Activated CD8-positive, alpha-beta T cell treated with anti-CD3 and anti-CD28 coated beads for 36 hours (primary cell): ENCODE measurements at regions not wholly inside any gene's neighbourhood (a gene's known extent, or its start where the extent isn't known, plus 50 kb on each side); places are given as distances from the start of the nearest gene placed in this dataset.

Experiments used
- ATAC-seq: fragments of 200-7000 bp; cut with Tn5 transposase; one replicate; pipeline ENCODE4 v1.10.0; 2021; ENCODE audit warnings: mild to moderate bottlenecking, moderate library complexity
- CTCF ChIA-PET: fragments of 350-600 bp; sonication (Branson Sonifier 250); formaldehyde crosslinking; loops from one replicate; lab custom pipeline; 2021; ENCODE audit warnings: antibody characterized with exemption; lab: Charles Lee
- POLR2A ChIA-PET: fragments of 350-600 bp; sonication (Branson Sonifier 250); formaldehyde crosslinking; loops from one replicate; lab custom pipeline; 2021; ENCODE audit warnings: antibody characterized with exemption; lab: Charles Lee
- DNase-seq: peaks from one replicate; pipeline ENCODE4 v3.0.0-alpha.2; 2020
- H3K27ac Mint-ChIP-seq: one replicate; pipeline ENCODE4 v1.8.0; 2021; ENCODE audit warnings: mild to moderate bottlenecking, mixed read lengths
- H3K27me3 Mint-ChIP-seq: one replicate; pipeline ENCODE4 v1.8.0; 2021; ENCODE audit warnings: mixed read lengths
- H3K36me3 Mint-ChIP-seq: one replicate; pipeline ENCODE4 v1.8.0; 2021; ENCODE audit warnings: low read depth, mixed read lengths
- H3K4me1 Mint-ChIP-seq: one replicate; pipeline ENCODE4 v1.8.0; 2021; ENCODE audit warnings: low read depth, mixed read lengths
- H3K4me3 Mint-ChIP-seq: one replicate; pipeline ENCODE4 v1.8.0; 2021; ENCODE audit warnings: mild to moderate bottlenecking, moderate library complexity, mixed read lengths
- H3K9me3 Mint-ChIP-seq: one replicate; pipeline ENCODE4 v1.8.0; 2021; ENCODE audit warnings: mixed read lengths
- CTCF ChIP-seq: fragments of 200-600 bp; IDR thresholded peaks from one replicate; pipeline ENCODE4 v1.8.0; 2022; ENCODE audit warnings: antibody characterized with exemption, mild to moderate bottlenecking
- intact Hi-C: fragments of 100-400 bp; cut with micrococcal nuclease; formaldehyde crosslinking; loops from one replicate; pipeline ENCODE4 v1.10.0; 2022

GRCh38 chr20:24318569-24319352 lies 150.7 kb upstream of the SYNDIG1 start:
- ATAC-seq: no peak
- Mint-ChIP-seq H3K27ac (no peak overlapping the region), H3K9me3 (no peaks in the 10 kb centered on the region), H3K4me3 (no peak overlapping the region), H3K27me3 (no peaks in the 10 kb centered on the region), H3K36me3 (no peaks in the 10 kb centered on the region), H3K4me1 (peaks cover 16% of the 10 kb centered on the region)
- POLR2A ChIA-PET: no interaction called here
- no peak for TF ChIP-seq CTCF
- DNase-seq: no peak
- intact Hi-C loops: no loop called here
- CTCF ChIA-PET: no interaction called here

GRCh38 chr20:24317224-24317623 lies 152.2 kb upstream of the SYNDIG1 start:
- no peak for TF ChIP-seq CTCF
- intact Hi-C loops: no loop called here
- peaks cover 16% of the 10 kb centered on the region for H3K4me1 Mint-ChIP-seq
- H3K9me3 Mint-ChIP-seq: no peaks in the 10 kb centered on the region
- ChIA-PET POLR2A (no interaction called here), CTCF (no interaction called here)
- no peaks in the 10 kb centered on the region for H3K36me3 Mint-ChIP-seq
- no peak overlapping the region for H3K27ac Mint-ChIP-seq
- no peak overlapping the region for H3K4me3 Mint-ChIP-seq
- no peaks in the 10 kb centered on the region for H3K27me3 Mint-ChIP-seq
- no peak for ATAC-seq
- no peak for DNase-seq

- no peak for TF ChIP-seq CTCF
- Mint-ChIP-seq H3K4me3 (no peak overlapping the region), H3K27me3 (no peaks in the 10 kb centered on the region), H3K9me3 (no peaks in the 10 kb centered on the region), H3K36me3 (no peaks in the 10 kb centered on the region), H3K27ac (no peak overlapping the region), H3K4me1 (peaks cover 16% of the 10 kb centered on the region)
- DNase-seq (no peak), ATAC-seq (no peak)
- POLR2A ChIA-PET: no interaction called here
- CTCF ChIA-PET: interaction anchor here (1.3 kb wide), 1 partner anchor 13 kb away, joined by 3 read pairs; no protein-coding TSS in a partner anchor
- intact Hi-C loops: no loop called here
Observed at GRCh38 chr20:24316731-24317130, 152.7 kb upstream of the SYNDIG1 start.

GRCh38 chr20:24314053-24314452 lies 155.4 kb upstream of the SYNDIG1 start:
- ATAC-seq: no peak
- H3K4me3 Mint-ChIP-seq: no peak overlapping the region
- TF ChIP-seq CTCF: no peak
- ChIA-PET CTCF (no interaction called here), POLR2A (no interaction called here)
- H3K4me1 Mint-ChIP-seq: peaks cover 14% of the 10 kb centered on the region
- no peaks in the 10 kb centered on the region for H3K9me3 Mint-ChIP-seq
- no peak for DNase-seq
- no peaks in the 10 kb centered on the region for H3K36me3 Mint-ChIP-seq
- intact Hi-C loops: no loop called here
- H3K27me3 Mint-ChIP-seq: no peaks in the 10 kb centered on the region
- no peak overlapping the region for H3K27ac Mint-ChIP-seq

GRCh38 chr20:24309596-24309995 lies 159.8 kb upstream of the SYNDIG1 start:
- H3K27me3 Mint-ChIP-seq: no peaks in the 10 kb centered on the region
- CTCF ChIA-PET: no interaction called here
- no peaks in the 10 kb centered on the region for H3K4me1 Mint-ChIP-seq
- no peak for TF ChIP-seq CTCF
- ATAC-seq (no peak), DNase-seq (no peak)
- no peaks in the 10 kb centered on the region for H3K9me3 Mint-ChIP-seq
- intact Hi-C loops: no loop called here
- POLR2A ChIA-PET: no interaction called here
- H3K4me3 Mint-ChIP-seq: no peak overlapping the region
- no peak overlapping the region for H3K27ac Mint-ChIP-seq
- no peaks in the 10 kb centered on the region for H3K36me3 Mint-ChIP-seq
